Liver (tissue), 3 donors: ENCODE measurements at regions not wholly inside any gene's neighbourhood (a gene's known extent, or its start where the extent isn't known, plus 50 kb on each side); places are given as distances from the start of the nearest gene placed in this dataset.

Experiments used
- EGR1 ChIP-seq, 2 donors: IDR thresholded peaks; 2 replicates each; pipeline ENCODE4 v1.6.1; 2016 to 2018; ENCODE audit warnings: antibody characterized with exemption in 2 of 2, low read depth in 2 of 2
- GABPA ChIP-seq, 2 donors: IDR thresholded peaks in 1 of 2; conservative IDR thresholded peaks in 1 of 2; 2 replicates each; pipeline ENCODE4 v1.6.1; 2016; ENCODE audit warnings: antibody characterized with exemption in 2 of 2, mild to moderate bottlenecking in 1 of 2, moderate library complexity in 1 of 2
- HNF4A ChIP-seq, 2 donors: conservative IDR thresholded peaks; 2 replicates each; pipeline ENCODE4 v1.6.1; 2016; ENCODE audit warnings: antibody characterized with exemption in 2 of 2, mild to moderate bottlenecking in 2 of 2
- HNF4G ChIP-seq: IDR thresholded peaks from 2 replicates; pipeline ENCODE4 v1.6.1; 2016; ENCODE audit warnings: antibody characterized with exemption
- MAX ChIP-seq: IDR thresholded peaks from 2 replicates; pipeline ENCODE4 v1.6.1; 2016; ENCODE audit warnings: antibody characterized with exemption
- NR2F2 ChIP-seq: IDR thresholded peaks from 2 replicates; pipeline ENCODE4 v1.6.1; 2016; ENCODE audit warnings: antibody characterized with exemption
- REST ChIP-seq: IDR thresholded peaks from 2 replicates; pipeline ENCODE4 v1.6.1; 2016; ENCODE audit warnings: antibody characterized with exemption, mild to moderate bottlenecking
- RXRA ChIP-seq, 2 donors: IDR thresholded peaks; 2 replicates each; pipeline ENCODE4 v1.6.1; 2017 to 2018; ENCODE audit warnings: antibody characterized with exemption in 2 of 2, mild to moderate bottlenecking in 1 of 2
- SP1 ChIP-seq: IDR thresholded peaks from 2 replicates; pipeline ENCODE4 v1.6.1; 2018; ENCODE audit warnings: antibody characterized with exemption, mild to moderate bottlenecking
- TAF1 ChIP-seq: conservative IDR thresholded peaks from 2 replicates; pipeline ENCODE4 v1.6.1; 2016; ENCODE audit warnings: antibody characterized with exemption, mild to moderate bottlenecking
- YY1 ChIP-seq: IDR thresholded peaks from 2 replicates; pipeline ENCODE4 v1.6.1; 2016; ENCODE audit warnings: antibody characterized with exemption, mild to moderate bottlenecking
- TF ChIP-seq, protein P1 (sequence below): fragments of 150-350 bp; IDR thresholded peaks from 2 replicates; pipeline ENCODE4 v1.5.1; 2017; ENCODE audit warnings: improper control_type of control experiment, low read depth, low read length; ENCODE audit not compliant: missing input control
- TF ChIP-seq, protein P2 (sequence below): IDR thresholded peaks from 2 replicates; pipeline ENCODE4 v1.6.1; 2016; ENCODE audit warnings: antibody characterized with exemption
- donor health status: healthy.
- donor health status: healthy.

DNA sequence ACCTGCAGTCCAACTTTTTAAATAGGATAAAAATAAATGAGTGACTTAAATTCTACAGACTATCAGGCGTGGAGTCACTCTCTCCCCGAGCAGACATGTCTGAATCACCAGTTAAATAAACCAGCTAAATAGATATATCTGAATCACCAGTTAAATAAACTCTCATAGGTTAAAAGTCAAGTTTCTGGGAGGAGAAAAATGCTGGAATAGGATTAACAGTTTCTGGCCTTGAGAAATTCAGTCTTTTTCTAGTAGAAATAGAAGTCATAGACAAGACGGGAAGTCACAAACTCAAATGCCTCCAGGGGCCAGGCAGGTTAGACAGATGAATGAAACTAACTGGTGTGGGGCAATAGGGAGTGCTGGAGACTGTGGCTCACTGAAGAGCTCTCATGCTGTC lies 258.6 kb upstream of the TMEM132C start:
- no peak for TF ChIP-seq REST
- TF ChIP-seq, protein P1, sequence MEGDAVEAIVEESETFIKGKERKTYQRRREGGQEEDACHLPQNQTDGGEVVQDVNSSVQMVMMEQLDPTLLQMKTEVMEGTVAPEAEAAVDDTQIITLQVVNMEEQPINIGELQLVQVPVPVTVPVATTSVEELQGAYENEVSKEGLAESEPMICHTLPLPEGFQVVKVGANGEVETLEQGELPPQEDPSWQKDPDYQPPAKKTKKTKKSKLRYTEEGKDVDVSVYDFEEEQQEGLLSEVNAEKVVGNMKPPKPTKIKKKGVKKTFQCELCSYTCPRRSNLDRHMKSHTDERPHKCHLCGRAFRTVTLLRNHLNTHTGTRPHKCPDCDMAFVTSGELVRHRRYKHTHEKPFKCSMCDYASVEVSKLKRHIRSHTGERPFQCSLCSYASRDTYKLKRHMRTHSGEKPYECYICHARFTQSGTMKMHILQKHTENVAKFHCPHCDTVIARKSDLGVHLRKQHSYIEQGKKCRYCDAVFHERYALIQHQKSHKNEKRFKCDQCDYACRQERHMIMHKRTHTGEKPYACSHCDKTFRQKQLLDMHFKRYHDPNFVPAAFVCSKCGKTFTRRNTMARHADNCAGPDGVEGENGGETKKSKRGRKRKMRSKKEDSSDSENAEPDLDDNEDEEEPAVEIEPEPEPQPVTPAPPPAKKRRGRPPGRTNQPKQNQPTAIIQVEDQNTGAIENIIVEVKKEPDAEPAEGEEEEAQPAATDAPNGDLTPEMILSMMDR, result no peak
- no peak for TF ChIP-seq YY1
- no peak for TF ChIP-seq RXRA (IDR thresholded peaks at IDR 0.05)
- TF ChIP-seq HNF4A (conservative IDR thresholded peaks at IDR 0.05), result no peak
- TF ChIP-seq SP1, result no peak
- TF ChIP-seq MAX, result no peak
- TF ChIP-seq HNF4G, result no peak
- no peak for TF ChIP-seq EGR1 (IDR thresholded peaks at IDR 0.05; ENCODE audit: low read depth in 2 of 2)
- TF ChIP-seq TAF1, result no peak
- TF ChIP-seq, protein P2, sequence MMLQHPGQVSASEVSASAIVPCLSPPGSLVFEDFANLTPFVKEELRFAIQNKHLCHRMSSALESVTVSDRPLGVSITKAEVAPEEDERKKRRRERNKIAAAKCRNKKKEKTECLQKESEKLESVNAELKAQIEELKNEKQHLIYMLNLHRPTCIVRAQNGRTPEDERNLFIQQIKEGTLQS, result no peak
- TF ChIP-seq GABPA (IDR thresholded peaks at IDR 0.05 in 1 of 2, conservative IDR thresholded peaks at IDR 0.05 in 1 of 2), result no peak
- no peak for TF ChIP-seq NR2F2
